ENCODE measurements at regions not wholly inside any gene's neighbourhood (a gene's known extent, or its start where the extent isn't known, plus 50 kb on each side); places are given as distances from the start of the nearest gene placed in this dataset.
A peak's percentile ranks its signal among the peaks of the same experiment; 100 is the strongest.
"Not testable (repeated sequence)": the region's sequence is repeated elsewhere in the genome, so short reads cannot be mapped to it uniquely, and the experiment has no call there.

DNA sequence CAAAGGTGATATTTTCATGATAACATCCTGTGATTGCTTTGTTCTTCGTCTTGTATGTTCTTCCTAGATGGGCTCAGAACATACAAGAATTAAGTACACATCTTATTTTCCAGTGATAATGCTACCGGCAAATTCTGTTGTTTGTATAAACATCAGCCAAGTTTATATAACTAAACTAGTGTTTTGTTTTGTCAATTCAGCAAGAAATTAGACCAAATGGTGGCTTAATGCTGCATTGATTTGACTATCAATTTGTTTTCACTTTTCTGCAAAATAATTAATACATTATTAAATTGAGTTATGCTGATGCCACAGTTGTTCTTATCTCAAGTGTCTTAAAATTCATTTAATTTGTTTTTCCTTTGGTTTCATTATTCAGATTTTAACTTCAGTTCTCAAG is 177.7 kb downstream of the OR4F29 start:
- intact Hi-C loops (cut with micrococcal nuclease); DNase-seq; ATAC-seq: not testable (repeated sequence)

DNA sequence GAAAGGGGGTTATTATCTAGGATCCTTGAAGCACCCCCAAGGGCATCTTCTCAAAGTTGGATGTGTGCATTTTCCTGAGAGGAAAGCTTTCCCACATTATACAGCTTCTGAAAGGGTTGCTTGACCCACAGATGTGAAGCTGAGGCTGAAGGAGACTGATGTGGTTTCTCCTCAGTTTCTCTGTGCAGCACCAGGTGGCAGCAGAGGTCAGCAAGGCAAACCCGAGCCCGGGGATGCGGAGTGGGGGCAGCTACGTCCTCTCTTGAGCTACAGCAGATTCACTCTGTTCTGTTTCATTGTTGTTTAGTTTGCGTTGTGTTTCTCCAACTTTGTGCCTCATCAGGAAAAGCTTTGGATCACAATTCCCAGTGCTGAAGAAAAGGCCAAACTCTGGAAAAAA is 183.7 kb downstream of the OR4F29 start:
- ATAC-seq; intact Hi-C loops (cut with micrococcal nuclease): not testable (repeated sequence)
- peak; percentile 76 for DNase-seq
